Panc1 (cell line): ENCODE measurements at regions not wholly inside any gene's neighbourhood (a gene's known extent, or its start where the extent isn't known, plus 50 kb on each side); places are given as distances from the start of the nearest gene placed in this dataset.

Experiments used
- ATAC-seq: fragments of 200-7000 bp; cut with Tn5 transposase; 2 replicates; pipeline ENCODE4 v1.9.1; 2020; ENCODE audit warnings: mild to moderate bottlenecking, moderate library complexity
- BruUV-seq: library from RNA; stranded (reverse); fragments of 400-500 nt; replicated peaks from 2 replicates; lab custom pipeline; 2021; lab: Mats Ljungman, UMichigan
- CTCF ChIA-PET: fragments of 300-600 bp; sonication (Branson Sonifier 250); formaldehyde crosslinking; loops from one replicate; lab custom pipeline; 2022; ENCODE audit warnings: antibody characterized with exemption; lab: Charles Lee
- POLR2A ChIA-PET: fragments of 300-600 bp; sonication (Branson Sonifier 250); formaldehyde crosslinking; loops from one replicate; lab custom pipeline; 2022; ENCODE audit warnings: antibody characterized with exemption; lab: Charles Lee
- DNase-seq: peaks from one replicate; pipeline ENCODE4 v3.0.0-alpha.2; 2010; ENCODE audit warnings: low read depth, low spot score
- H3K27ac ChIP-seq: 2 replicates; pipeline ENCODE4 v1.5.1; 2011; ENCODE audit warnings: mild to moderate bottlenecking, low read length, inconsistent platforms
- H3K27me3 ChIP-seq: fragments of 200-500 bp; sonication (Bioruptor generic); 2 replicates; pipeline ENCODE4 v1.6.0; 2014; ENCODE audit warnings: low read length, inconsistent platforms; ENCODE audit not compliant: control insufficient read depth, insufficient read depth
- H3K36me3 ChIP-seq: fragments of 200-500 bp; sonication (Bioruptor generic); 2 replicates; pipeline ENCODE4 v1.5.1; 2014; ENCODE audit warnings: inconsistent platforms, mild to moderate bottlenecking, low read length, moderate library complexity; ENCODE audit not compliant: control insufficient read depth, insufficient read depth
- H3K4me1 ChIP-seq: 2 replicates; pipeline ENCODE4 v1.5.1; 2011; ENCODE audit warnings: inconsistent platforms, mild to moderate bottlenecking, low read length, moderate library complexity; ENCODE audit not compliant: control insufficient read depth, insufficient read depth
- H3K4me3 ChIP-seq, 2 experiments: 2 replicates each; pipeline ENCODE4 v1.5.1; 2011 to 2012; ENCODE audit warnings: low read depth in 2 of 2, low read length in 2 of 2, mild to moderate bottlenecking in 2 of 2, inconsistent platforms in 1 of 2, moderate library complexity in 1 of 2
- H3K9me3 ChIP-seq: fragments of 200-500 bp; sonication (Bioruptor generic); 2 replicates; pipeline ENCODE4 v1.5.1; 2014; ENCODE audit warnings: low read depth, mild to moderate bottlenecking, inconsistent platforms, low read length, moderate library complexity; ENCODE audit not compliant: control insufficient read depth, insufficient read depth
- CTCF ChIP-seq: fragments of 450-650 bp; IDR thresholded peaks from 2 replicates; pipeline ENCODE4 v1.5.1; 2017; ENCODE audit warnings: mild to moderate bottlenecking
- POLR2AphosphoS5 ChIP-seq: IDR thresholded peaks from 2 replicates; pipeline ENCODE4 v1.6.1; 2012; ENCODE audit warnings: mild to moderate bottlenecking, low read depth, low read length, moderate library complexity
- SIN3A ChIP-seq: IDR thresholded peaks from 2 replicates; pipeline ENCODE4 v1.6.1; 2012; ENCODE audit warnings: low read depth, mild to moderate bottlenecking, low read length, moderate library complexity, borderline replicate concordance; ENCODE audit not compliant: insufficient read depth
- TCF7L2 ChIP-seq: IDR thresholded peaks from 2 replicates; pipeline ENCODE4 v1.6.1; 2011; ENCODE audit warnings: mild to moderate bottlenecking, low read depth, low read length, inconsistent platforms
- in situ Hi-C: cut with HindIII; loops from 2 replicates; pipeline ENCODE4 v1.10.0; 2016; ENCODE audit warnings: low sequenced_read_pairs, low pct_unique_long_range_greater_than_20kb
- intact Hi-C: fragments of 100-400 bp; cut with micrococcal nuclease; formaldehyde crosslinking; loops from one replicate; pipeline ENCODE4 v1.10.0; 2022; ENCODE audit not compliant: unreplicated experiment
- TF ChIP-seq, protein P1 (sequence below), 2 experiments: IDR thresholded peaks; 2 replicates each; pipeline ENCODE4 v1.6.1; 2011 to 2012; ENCODE audit warnings: low read depth in 2 of 2, control low read depth in 1 of 2, low read length in 1 of 2, mild to moderate bottlenecking in 1 of 2, moderate library complexity in 1 of 2; ENCODE audit not compliant: insufficient read depth in 1 of 2

DNA sequence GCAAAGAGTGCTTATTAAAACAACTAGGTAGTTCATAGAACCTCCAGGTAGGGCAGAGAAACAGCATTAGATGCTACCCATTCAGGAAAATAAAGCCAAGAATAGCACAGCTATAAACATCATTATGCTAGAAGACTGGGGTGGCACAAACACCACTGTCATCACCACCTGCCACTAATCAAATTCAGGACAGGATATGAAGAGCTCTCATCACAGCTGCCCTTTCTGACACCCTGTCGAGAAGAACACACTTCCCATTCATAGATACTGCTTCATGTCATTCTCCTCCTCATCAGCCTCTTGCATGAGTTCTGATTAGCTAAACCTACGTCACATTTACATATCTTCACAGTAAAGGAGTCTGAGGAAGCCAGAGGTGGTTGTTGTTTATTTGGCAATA is 692.3 kb upstream of the HS3ST1 start:
- Histone ChIP-seq H3K36me3 (no peaks in the 10 kb centered on the region), H3K27me3 (no peaks in the 10 kb centered on the region), H3K9me3 (no peaks in the 10 kb centered on the region), H3K27ac (no peak overlapping the region), H3K4me1 (no peaks in the 10 kb centered on the region), H3K4me3 (no peak overlapping the region)
- BruUV-seq: no TSS peak
- ATAC-seq: no peak
- in situ Hi-C loops (no loop called here), intact Hi-C loops (no loop called here)
- DNase-seq: no peak
- TF ChIP-seq, protein P1, sequence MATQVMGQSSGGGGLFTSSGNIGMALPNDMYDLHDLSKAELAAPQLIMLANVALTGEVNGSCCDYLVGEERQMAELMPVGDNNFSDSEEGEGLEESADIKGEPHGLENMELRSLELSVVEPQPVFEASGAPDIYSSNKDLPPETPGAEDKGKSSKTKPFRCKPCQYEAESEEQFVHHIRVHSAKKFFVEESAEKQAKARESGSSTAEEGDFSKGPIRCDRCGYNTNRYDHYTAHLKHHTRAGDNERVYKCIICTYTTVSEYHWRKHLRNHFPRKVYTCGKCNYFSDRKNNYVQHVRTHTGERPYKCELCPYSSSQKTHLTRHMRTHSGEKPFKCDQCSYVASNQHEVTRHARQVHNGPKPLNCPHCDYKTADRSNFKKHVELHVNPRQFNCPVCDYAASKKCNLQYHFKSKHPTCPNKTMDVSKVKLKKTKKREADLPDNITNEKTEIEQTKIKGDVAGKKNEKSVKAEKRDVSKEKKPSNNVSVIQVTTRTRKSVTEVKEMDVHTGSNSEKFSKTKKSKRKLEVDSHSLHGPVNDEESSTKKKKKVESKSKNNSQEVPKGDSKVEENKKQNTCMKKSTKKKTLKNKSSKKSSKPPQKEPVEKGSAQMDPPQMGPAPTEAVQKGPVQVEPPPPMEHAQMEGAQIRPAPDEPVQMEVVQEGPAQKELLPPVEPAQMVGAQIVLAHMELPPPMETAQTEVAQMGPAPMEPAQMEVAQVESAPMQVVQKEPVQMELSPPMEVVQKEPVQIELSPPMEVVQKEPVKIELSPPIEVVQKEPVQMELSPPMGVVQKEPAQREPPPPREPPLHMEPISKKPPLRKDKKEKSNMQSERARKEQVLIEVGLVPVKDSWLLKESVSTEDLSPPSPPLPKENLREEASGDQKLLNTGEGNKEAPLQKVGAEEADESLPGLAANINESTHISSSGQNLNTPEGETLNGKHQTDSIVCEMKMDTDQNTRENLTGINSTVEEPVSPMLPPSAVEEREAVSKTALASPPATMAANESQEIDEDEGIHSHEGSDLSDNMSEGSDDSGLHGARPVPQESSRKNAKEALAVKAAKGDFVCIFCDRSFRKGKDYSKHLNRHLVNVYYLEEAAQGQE (IDR thresholded peaks at IDR 0.05; ENCODE audit: insufficient read depth in 1 of 2, low read depth in 2 of 2, low read length in 1 of 2): no peak
- TF ChIP-seq POLR2AphosphoS5 (no peak), CTCF (no peak), TCF7L2 (no peak), SIN3A (no peak)
- ChIA-PET POLR2A (no interaction called here), CTCF (no interaction called here)

DNA sequence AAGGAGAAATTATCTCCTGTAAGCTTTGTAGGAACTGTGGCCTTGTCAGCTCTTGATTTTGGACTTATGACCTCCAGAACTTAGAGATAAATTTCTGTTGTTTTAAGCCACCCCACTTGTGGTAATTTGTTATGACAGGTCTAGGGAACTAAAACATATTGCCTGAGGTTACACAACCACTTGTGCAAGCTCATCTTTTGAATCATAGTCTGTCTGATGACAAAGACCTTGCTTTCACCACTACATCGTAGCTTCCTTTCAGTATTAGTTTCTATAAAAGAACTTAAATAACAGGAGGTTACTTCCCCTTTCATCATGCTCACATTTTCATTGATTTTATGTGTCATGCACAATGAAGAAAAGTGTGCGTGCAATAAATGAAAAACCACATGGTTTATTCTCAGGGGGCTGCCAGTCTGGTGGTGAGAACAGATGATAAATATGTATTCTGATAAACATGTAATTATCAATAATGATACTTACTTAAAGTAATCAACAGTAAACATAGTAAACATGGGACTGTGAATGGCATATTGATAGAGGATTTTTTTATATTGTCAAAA is 690.0 kb upstream of the HS3ST1 start:
- no peaks in the 10 kb centered on the region for H3K36me3 ChIP-seq
- DNase-seq (no peak), ATAC-seq (no peak)
- H3K9me3 ChIP-seq: no peaks in the 10 kb centered on the region
- H3K4me3 ChIP-seq: no peak overlapping the region
- in situ Hi-C loops (no loop called here), intact Hi-C loops (no loop called here)
- H3K4me1 ChIP-seq: no peaks in the 10 kb centered on the region
- ChIA-PET CTCF (no interaction called here), POLR2A (no interaction called here)
- no peak overlapping the region for H3K27ac ChIP-seq
- H3K27me3 ChIP-seq: no peaks in the 10 kb centered on the region
- no peak for TF ChIP-seq CTCF
- TF ChIP-seq POLR2AphosphoS5: no peak
- TF ChIP-seq, protein P1 (IDR thresholded peaks at IDR 0.05; ENCODE audit: insufficient read depth in 1 of 2, low read depth in 2 of 2, low read length in 1 of 2): no peak
- no peak for TF ChIP-seq SIN3A
- TF ChIP-seq TCF7L2: no peak
- no TSS peak for BruUV-seq
